Activated CD8-positive, alpha-beta T cell treated with anti-CD3 and anti-CD28 coated beads for 36 hours (primary cell): ENCODE measurements at regions not wholly inside any gene's neighbourhood (a gene's known extent, or its start where the extent isn't known, plus 50 kb on each side); places are given as distances from the start of the nearest gene placed in this dataset.

Source experiments
- ATAC-seq: fragments of 200-7000 bp; cut with Tn5 transposase; one replicate; pipeline ENCODE4 v1.10.0; 2021; ENCODE audit warnings: mild to moderate bottlenecking, moderate library complexity
- CTCF ChIA-PET: fragments of 350-600 bp; sonication (Branson Sonifier 250); formaldehyde crosslinking; loops from one replicate; lab custom pipeline; 2021; ENCODE audit warnings: antibody characterized with exemption; lab: Charles Lee
- POLR2A ChIA-PET: fragments of 350-600 bp; sonication (Branson Sonifier 250); formaldehyde crosslinking; loops from one replicate; lab custom pipeline; 2021; ENCODE audit warnings: antibody characterized with exemption; lab: Charles Lee
- DNase-seq: peaks from one replicate; pipeline ENCODE4 v3.0.0-alpha.2; 2020
- H3K27ac Mint-ChIP-seq: one replicate; pipeline ENCODE4 v1.8.0; 2021; ENCODE audit warnings: mild to moderate bottlenecking, mixed read lengths
- H3K27me3 Mint-ChIP-seq: one replicate; pipeline ENCODE4 v1.8.0; 2021; ENCODE audit warnings: mixed read lengths
- H3K36me3 Mint-ChIP-seq: one replicate; pipeline ENCODE4 v1.8.0; 2021; ENCODE audit warnings: low read depth, mixed read lengths
- H3K4me1 Mint-ChIP-seq: one replicate; pipeline ENCODE4 v1.8.0; 2021; ENCODE audit warnings: low read depth, mixed read lengths
- H3K4me3 Mint-ChIP-seq: one replicate; pipeline ENCODE4 v1.8.0; 2021; ENCODE audit warnings: mild to moderate bottlenecking, moderate library complexity, mixed read lengths
- H3K9me3 Mint-ChIP-seq: one replicate; pipeline ENCODE4 v1.8.0; 2021; ENCODE audit warnings: mixed read lengths
- CTCF ChIP-seq: fragments of 200-600 bp; IDR thresholded peaks from one replicate; pipeline ENCODE4 v1.8.0; 2022; ENCODE audit warnings: antibody characterized with exemption, mild to moderate bottlenecking
- intact Hi-C: fragments of 100-400 bp; cut with micrococcal nuclease; formaldehyde crosslinking; loops from one replicate; pipeline ENCODE4 v1.10.0; 2022

GRCh38 chr9:13746876-13747275 lies 467.4 kb upstream of the MPDZ start:
- no peak overlapping the region for H3K4me3 Mint-ChIP-seq
- peaks cover 3% of the 10 kb centered on the region for H3K9me3 Mint-ChIP-seq
- H3K27me3 Mint-ChIP-seq, result no peaks in the 10 kb centered on the region
- intact Hi-C loops, result no loop called here
- ATAC-seq (no peak), DNase-seq (no peak)
- H3K36me3 Mint-ChIP-seq, result no peaks in the 10 kb centered on the region
- no peak overlapping the region for H3K27ac Mint-ChIP-seq
- POLR2A ChIA-PET, result interaction anchor here (0.6 kb wide), 1 partner anchor 136 kb away, joined by 3 read pairs; no protein-coding TSS in a partner anchor
- CTCF ChIA-PET, result no interaction called here
- no peaks in the 10 kb centered on the region for H3K4me1 Mint-ChIP-seq
- TF ChIP-seq CTCF, result no peak

DNA sequence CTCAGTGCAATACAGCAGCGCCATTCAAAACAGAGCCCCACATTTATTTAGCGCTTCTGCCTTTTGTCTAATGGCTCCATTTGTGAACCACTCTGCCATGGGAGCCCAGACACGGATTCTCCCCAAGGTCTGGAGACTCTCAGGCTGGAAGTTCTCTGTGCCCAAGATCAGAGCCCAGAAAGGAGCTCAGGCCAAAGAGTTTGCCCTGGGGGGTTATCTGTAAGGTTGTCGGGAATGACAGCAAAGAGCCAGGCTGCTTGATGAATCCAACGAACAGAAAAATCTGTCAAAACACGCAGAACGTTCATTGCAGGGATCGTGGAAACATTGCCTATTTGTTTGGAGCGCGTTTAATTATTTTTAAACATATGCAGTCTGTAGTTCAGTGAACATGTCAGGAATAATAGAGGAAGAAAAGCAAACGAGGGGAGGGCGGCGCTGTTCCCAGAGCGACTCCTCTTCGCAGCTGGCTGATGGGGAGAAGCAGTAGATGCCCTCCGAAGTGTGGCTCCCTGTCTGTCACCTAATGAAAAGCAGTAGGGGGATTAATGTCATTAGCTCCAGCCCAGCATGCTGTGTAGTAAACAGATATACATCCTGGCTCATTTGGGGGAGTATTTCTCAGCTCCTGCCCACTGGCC lies 464.9 kb upstream of the MPDZ start:
- Mint-ChIP-seq H3K4me1 (no peaks in the 10 kb centered on the region), H3K9me3 (peaks cover 4% of the 10 kb centered on the region), H3K4me3 (no peak overlapping the region), H3K36me3 (no peaks in the 10 kb centered on the region), H3K27ac (no peak overlapping the region), H3K27me3 (no peaks in the 10 kb centered on the region)
- intact Hi-C loops, result no loop called here
- ChIA-PET CTCF (no interaction called here), POLR2A (no interaction called here)
- no peak for TF ChIP-seq CTCF
- DNase-seq (no peak), ATAC-seq (no peak)

DNA sequence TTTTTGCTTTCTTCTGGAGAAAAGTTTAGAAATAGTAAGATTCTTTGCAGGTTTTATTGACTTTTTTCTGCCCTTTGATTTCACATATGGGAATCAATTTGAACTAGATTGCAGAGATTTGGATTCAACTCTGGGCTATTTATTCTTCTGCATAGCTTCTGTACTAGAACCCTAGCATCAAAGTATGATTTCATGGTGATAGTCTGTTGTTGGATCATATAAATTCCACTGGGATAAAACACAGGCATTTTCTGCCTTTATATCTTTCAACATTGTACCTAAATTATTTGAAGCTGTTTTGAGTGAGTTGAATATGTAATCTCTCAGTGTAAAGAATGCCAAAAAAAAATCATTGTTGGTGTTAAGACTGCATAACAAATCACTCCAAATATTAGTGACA lies 458.4 kb upstream of the MPDZ start:
- CTCF ChIA-PET, result no interaction called here
- ATAC-seq, result no peak
- intact Hi-C loops, result no loop called here
- H3K4me3 Mint-ChIP-seq, result no peak overlapping the region
- H3K36me3 Mint-ChIP-seq, result no peaks in the 10 kb centered on the region
- peaks cover 6% of the 10 kb centered on the region for H3K9me3 Mint-ChIP-seq
- no peaks in the 10 kb centered on the region for H3K4me1 Mint-ChIP-seq
- H3K27ac Mint-ChIP-seq, result no peak overlapping the region
- POLR2A ChIA-PET, result no interaction called here
- no peak for DNase-seq
- no peaks in the 10 kb centered on the region for H3K27me3 Mint-ChIP-seq
- no peak for TF ChIP-seq CTCF

- no peaks in the 10 kb centered on the region for H3K36me3 Mint-ChIP-seq
- CTCF ChIA-PET, result no interaction called here
- no peaks in the 10 kb centered on the region for H3K27me3 Mint-ChIP-seq
- no peak for DNase-seq
- POLR2A ChIA-PET, result no interaction called here
- H3K27ac Mint-ChIP-seq, result no peak overlapping the region
- TF ChIP-seq CTCF, result no peak
- no peaks in the 10 kb centered on the region for H3K4me1 Mint-ChIP-seq
- intact Hi-C loops, result no loop called here
- H3K9me3 Mint-ChIP-seq, result peaks cover 6% of the 10 kb centered on the region
- H3K4me3 Mint-ChIP-seq, result no peak overlapping the region
- no peak for ATAC-seq
These were observed 455.7 kb upstream of the MPDZ start for GRCh38 chr9:13735181-13735580.

- Mint-ChIP-seq H3K4me3 (no peak overlapping the region), H3K36me3 (no peaks in the 10 kb centered on the region), H3K9me3 (peaks cover 5% of the 10 kb centered on the region), H3K27ac (no peak overlapping the region), H3K4me1 (no peaks in the 10 kb centered on the region), H3K27me3 (no peaks in the 10 kb centered on the region)
- no peak for TF ChIP-seq CTCF
- ATAC-seq (no peak), DNase-seq (no peak)
- CTCF ChIA-PET, result no interaction called here
- intact Hi-C loops, result no loop called here
- POLR2A ChIA-PET, result no interaction called here
These were observed 455.1 kb upstream of the MPDZ start for GRCh38 chr9:13734601-13735000.
